NOMO-1 treated with dmso at 0.1 percent for 144 hours (cell line): ENCODE measurements at regions not wholly inside any gene's neighbourhood (a gene's known extent, or its start where the extent isn't known, plus 50 kb on each side); places are given as distances from the start of the nearest gene placed in this dataset.
A peak's percentile ranks its signal among the peaks of the same experiment; 100 is the strongest.

Experiments used
- DNase-seq: peaks from one replicate; lab custom pipeline; 2025; ENCODE audit not compliant: unreplicated experiment; lab: John Stamatoyannopoulos, UW

GRCh38 chr11:29782447-29782846 is 234.4 kb downstream of the KCNA4 start:
- no peak for DNase-seq

GRCh38 chr11:29781268-29781667 is 235.6 kb downstream of the KCNA4 start:
- DNase-seq = no peak

GRCh38 chr11:29780756-29781155 is 236.1 kb downstream of the KCNA4 start:
- no peak for DNase-seq

- no peak for DNase-seq
Measured at GRCh38 chr11:29773656-29774264, 243.1 kb downstream of the KCNA4 start.

- no peak for DNase-seq
Measured at GRCh38 chr11:29756871-29757270, 260.0 kb downstream of the KCNA4 start.

- no peak for DNase-seq
Measured at GRCh38 chr11:29755474-29755873, 261.4 kb downstream of the KCNA4 start.

- DNase-seq = no peak
Measured at GRCh38 chr11:29751618-29752017, 265.2 kb downstream of the KCNA4 start.

GRCh38 chr11:29750392-29750791 is 266.4 kb downstream of the KCNA4 start:
- no peak for DNase-seq

- no peak for DNase-seq
Measured at GRCh38 chr11:29734287-29734686, 282.5 kb downstream of the KCNA4 start.

GRCh38 chr11:29713831-29714320 is 303.0 kb downstream of the KCNA4 start:
- DNase-seq = no peak

- DNase-seq = no peak
Measured at GRCh38 chr11:29712616-29713015, 304.2 kb downstream of the KCNA4 start.

- DNase-seq = no peak
Measured at GRCh38 chr11:29707924-29708323, 308.9 kb downstream of the KCNA4 start.

GRCh38 chr11:29685361-29685760 is 331.5 kb downstream of the KCNA4 start:
- no peak for DNase-seq

GRCh38 chr11:29682856-29683255 is 334.0 kb downstream of the KCNA4 start:
- DNase-seq = no peak

GRCh38 chr11:29679996-29680395 is 336.8 kb downstream of the KCNA4 start:
- peak; percentile 1 for DNase-seq

- no peak for DNase-seq
Measured at GRCh38 chr11:29676993-29677392, 339.8 kb downstream of the KCNA4 start.

- no peak for DNase-seq
Measured at GRCh38 chr11:29669310-29669709, 347.5 kb downstream of the KCNA4 start.

- DNase-seq = no peak
Measured at GRCh38 chr11:29657709-29658108, 359.1 kb downstream of the KCNA4 start.

GRCh38 chr11:29656597-29656996 is 360.2 kb downstream of the KCNA4 start:
- no peak for DNase-seq

- DNase-seq = no peak
Measured at GRCh38 chr11:29645373-29645772, 371.5 kb downstream of the KCNA4 start.

GRCh38 chr11:29641201-29641600 is 375.6 kb downstream of the KCNA4 start:
- DNase-seq = no peak

GRCh38 chr11:29634744-29635143 is 382.1 kb downstream of the KCNA4 start:
- peak; percentile 2 for DNase-seq

- DNase-seq = no peak
Measured at GRCh38 chr11:29634244-29634643, 382.6 kb downstream of the KCNA4 start.
